GM12873 (cell line): ENCODE measurements at regions not wholly inside any gene's neighbourhood (a gene's known extent, or its start where the extent isn't known, plus 50 kb on each side); places are given as distances from the start of the nearest gene placed in this dataset.

Source experiments
- TF ChIP-seq, protein P1 (sequence below): IDR thresholded peaks from 2 replicates; pipeline ENCODE4 v1.5.1; 2012; ENCODE audit warnings: low read depth, mild to moderate bottlenecking, moderate library complexity, low read length, control low read depth; ENCODE audit not compliant: insufficient read depth; ENCODE audit errors: missing control alignments

- TF ChIP-seq, protein P1, sequence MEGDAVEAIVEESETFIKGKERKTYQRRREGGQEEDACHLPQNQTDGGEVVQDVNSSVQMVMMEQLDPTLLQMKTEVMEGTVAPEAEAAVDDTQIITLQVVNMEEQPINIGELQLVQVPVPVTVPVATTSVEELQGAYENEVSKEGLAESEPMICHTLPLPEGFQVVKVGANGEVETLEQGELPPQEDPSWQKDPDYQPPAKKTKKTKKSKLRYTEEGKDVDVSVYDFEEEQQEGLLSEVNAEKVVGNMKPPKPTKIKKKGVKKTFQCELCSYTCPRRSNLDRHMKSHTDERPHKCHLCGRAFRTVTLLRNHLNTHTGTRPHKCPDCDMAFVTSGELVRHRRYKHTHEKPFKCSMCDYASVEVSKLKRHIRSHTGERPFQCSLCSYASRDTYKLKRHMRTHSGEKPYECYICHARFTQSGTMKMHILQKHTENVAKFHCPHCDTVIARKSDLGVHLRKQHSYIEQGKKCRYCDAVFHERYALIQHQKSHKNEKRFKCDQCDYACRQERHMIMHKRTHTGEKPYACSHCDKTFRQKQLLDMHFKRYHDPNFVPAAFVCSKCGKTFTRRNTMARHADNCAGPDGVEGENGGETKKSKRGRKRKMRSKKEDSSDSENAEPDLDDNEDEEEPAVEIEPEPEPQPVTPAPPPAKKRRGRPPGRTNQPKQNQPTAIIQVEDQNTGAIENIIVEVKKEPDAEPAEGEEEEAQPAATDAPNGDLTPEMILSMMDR, result no peak
Measured at GRCh38 chr10:108598831-108599230, 1324.5 kb downstream of the XPNPEP1 start.

DNA sequence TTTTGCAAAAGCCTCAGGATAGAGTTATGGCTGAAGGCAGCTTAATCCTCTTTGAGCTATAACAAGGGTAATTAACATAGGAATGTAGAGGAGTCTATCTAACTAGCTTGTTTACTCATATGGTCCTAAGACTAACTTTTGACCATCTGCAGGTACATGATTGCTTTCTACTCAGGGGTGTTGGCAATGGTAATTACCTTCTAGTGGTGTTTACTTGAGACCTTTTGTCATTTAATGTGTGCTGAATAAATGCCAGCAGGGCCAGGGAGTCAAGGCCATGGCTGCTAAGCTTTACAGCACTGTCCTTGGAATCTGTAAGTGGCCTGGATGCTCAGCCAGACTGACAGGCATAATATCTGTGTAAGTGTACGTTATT is 1325.0 kb downstream of the XPNPEP1 start:
- TF ChIP-seq, protein P1, result no peak

GRCh38 chr10:108597657-108598319 is 1325.5 kb downstream of the XPNPEP1 start:
- TF ChIP-seq, protein P1, result no peak

- TF ChIP-seq, protein P1, result no peak
Measured at GRCh38 chr10:108597031-108597430, 1326.3 kb downstream of the XPNPEP1 start.

GRCh38 chr10:108592956-108593355 is 1330.4 kb downstream of the XPNPEP1 start:
- TF ChIP-seq, protein P1, result no peak

GRCh38 chr10:108591417-108591816 is 1331.9 kb downstream of the XPNPEP1 start:
- TF ChIP-seq, protein P1, result no peak

DNA sequence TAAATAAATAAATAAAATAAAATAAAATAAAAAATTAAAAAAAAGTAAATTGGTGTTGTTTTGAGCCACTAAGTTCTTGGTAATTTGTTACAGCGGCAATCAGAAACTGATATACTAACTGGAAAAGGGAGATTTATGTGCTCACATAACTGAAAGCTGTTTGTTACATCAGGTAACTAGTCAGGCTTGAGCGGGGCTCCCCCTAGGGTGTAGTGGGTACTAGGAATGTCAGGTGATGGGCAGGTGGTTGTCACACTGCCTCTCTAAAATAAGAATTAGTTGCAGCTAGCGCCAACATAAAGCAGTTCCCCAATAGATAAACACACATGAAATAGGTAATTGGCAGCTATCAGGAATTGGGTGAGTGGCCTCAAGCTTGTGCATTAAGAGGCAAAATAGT is 1336.9 kb downstream of the XPNPEP1 start:
- TF ChIP-seq, protein P1, result no peak
